ENCODE measurements at regions not wholly inside any gene's neighbourhood (a gene's known extent, or its start where the extent isn't known, plus 50 kb on each side); places are given as distances from the start of the nearest gene placed in this dataset.

DNA sequence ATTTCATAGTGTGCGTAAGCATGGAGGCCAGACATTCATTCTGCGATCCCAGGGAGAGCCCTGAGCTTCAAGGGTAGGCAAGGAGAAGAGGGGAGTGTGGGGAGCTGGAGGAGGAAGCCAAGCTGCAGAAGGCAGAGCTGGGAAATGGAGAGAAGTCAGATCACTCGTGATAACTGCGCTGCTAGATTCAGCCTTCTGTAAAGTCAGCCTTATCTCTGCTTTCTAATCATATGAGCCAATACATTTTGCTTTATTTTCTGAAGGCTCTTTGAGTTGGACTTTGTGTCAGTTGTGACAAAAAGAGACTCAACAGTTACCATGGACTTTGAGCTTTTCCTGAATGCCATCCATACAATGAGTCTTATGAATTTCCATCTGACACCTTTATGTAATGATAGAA is 61.7 kb upstream of the CREB5 start:
- Mint-ChIP-seq H3K27me3 (peaks cover 6% of the 10 kb centered on the region), H3K4me3 (no peak overlapping the region), H3K36me3 (no peaks in the 10 kb centered on the region), H3K4me1 (peaks cover 3% of the 10 kb centered on the region), H3K9me3 (no peaks in the 10 kb centered on the region), H3K27ac (no peak overlapping the region)
- DNase-seq (ENCODE audit: low spot score in 2 of 2) (no peak), ATAC-seq (ENCODE audit: low read depth) (no peak)

GRCh38 chr7:28351450-28351849 is 60.9 kb upstream of the CREB5 start:
- no peak for ATAC-seq (ENCODE audit: low read depth)
- Mint-ChIP-seq H3K4me3 (no peak overlapping the region), H3K27ac (no peak overlapping the region), H3K9me3 (no peaks in the 10 kb centered on the region), H3K27me3 (peaks cover 6% of the 10 kb centered on the region), H3K36me3 (no peaks in the 10 kb centered on the region), H3K4me1 (peaks cover 3% of the 10 kb centered on the region)
- DNase-seq (ENCODE audit: low spot score in 2 of 2), result no peak

DNA sequence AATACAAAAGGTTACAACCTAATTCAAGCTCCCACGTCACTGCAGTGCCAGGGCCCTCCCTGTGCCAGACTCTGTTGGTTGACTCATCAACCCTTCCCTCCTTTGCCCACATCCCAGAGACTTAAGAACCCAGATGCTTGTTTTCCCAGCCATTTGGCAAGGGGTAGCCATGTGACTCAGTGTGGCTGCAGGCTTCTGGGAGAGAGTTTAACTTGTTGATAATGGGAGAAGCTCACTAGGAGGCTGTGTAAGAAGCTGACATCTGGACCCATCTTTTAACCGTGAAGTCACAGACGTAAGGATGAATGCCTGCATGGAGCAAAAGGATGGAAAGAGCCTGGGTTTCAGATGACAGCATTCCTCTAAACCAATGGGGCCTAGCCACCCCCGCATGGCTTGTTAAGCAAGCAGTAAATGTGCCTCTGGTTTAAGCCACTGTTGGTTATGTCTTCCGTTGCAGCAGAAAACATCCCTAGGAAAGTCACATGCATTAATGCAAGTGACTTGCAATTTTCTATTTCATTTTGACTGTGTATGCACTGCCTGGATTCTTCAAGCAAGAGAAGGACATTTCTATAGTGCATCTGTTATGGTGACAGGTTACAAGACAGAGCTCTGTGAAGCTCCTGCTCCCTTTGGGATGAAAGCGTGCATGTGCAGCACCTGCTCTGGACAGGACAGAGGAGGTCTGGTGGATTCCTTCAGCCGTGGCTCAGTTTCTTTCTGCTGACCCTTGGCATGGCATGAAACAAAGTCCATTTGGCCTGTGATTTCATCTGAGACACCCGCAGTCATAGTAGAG is 57.5 kb upstream of the CREB5 start:
- H3K4me1 Mint-ChIP-seq, result no peaks in the 10 kb centered on the region
- no peak for DNase-seq (ENCODE audit: low spot score in 2 of 2)
- no peaks in the 10 kb centered on the region for H3K9me3 Mint-ChIP-seq
- no peaks in the 10 kb centered on the region for H3K36me3 Mint-ChIP-seq
- H3K4me3 Mint-ChIP-seq, result no peak overlapping the region
- H3K27ac Mint-ChIP-seq, result no peak overlapping the region
- no peak for ATAC-seq (ENCODE audit: low read depth)
- peaks cover 2% of the 10 kb centered on the region for H3K27me3 Mint-ChIP-seq

DNA sequence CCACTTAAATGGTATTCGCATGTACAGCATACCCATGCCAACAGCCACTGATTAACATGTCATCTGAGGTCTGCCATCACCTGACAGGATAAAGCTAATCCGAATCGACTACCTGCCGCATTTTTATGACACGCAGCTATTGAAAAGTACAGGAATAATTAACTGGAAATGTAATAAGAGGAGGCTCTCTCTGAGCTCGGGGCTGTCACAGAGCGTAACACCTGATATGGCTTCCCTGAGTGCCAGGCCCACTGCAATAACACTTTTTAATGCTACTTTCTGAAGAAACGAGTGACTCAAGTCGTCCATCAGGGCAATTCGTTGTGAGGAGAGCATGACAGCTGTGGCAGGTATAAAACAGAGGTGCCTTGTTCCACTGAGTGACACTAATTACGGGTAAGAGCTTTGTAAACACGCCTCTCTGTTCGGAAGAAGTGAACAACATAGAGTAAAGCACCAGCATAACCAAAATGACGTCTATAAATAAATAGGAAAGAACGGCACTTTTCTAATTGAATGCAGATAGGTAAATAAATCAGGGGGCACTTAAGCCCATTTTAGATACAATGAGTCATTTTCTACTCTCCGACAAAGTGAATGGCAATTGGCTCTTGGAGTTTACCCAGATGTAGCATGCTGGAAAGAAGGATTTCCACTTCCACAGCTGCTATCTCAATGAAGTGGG is 56.5 kb upstream of the CREB5 start:
- Mint-ChIP-seq H3K36me3 (no peaks in the 10 kb centered on the region), H3K27ac (no peak overlapping the region), H3K4me1 (no peaks in the 10 kb centered on the region), H3K27me3 (peaks cover 2% of the 10 kb centered on the region), H3K9me3 (no peaks in the 10 kb centered on the region), H3K4me3 (no peak overlapping the region)
- no peak for DNase-seq (ENCODE audit: low spot score in 2 of 2)
- no peak for ATAC-seq (ENCODE audit: low read depth)

DNA sequence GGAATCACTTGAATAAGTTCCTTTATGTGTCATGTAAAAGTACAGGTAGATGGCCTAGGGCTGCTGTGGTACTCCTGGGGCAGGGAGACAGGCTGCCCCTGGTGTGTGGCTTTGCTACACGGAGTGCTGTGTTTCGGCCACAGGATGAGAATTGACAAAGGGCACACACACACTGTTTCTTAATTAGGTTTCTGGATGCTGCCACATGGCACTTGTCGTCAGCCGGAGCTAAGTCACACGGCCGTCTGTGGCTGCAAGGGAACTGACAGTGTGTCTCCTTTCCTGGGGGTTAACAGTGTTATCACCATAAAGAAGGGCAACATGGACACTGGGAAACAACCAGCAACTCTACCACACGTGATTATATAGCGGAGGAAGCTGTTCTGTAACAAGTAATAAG is 55.7 kb upstream of the CREB5 start:
- H3K27me3 Mint-ChIP-seq, result peaks cover 2% of the 10 kb centered on the region
- DNase-seq (ENCODE audit: low spot score in 2 of 2) (no peak), ATAC-seq (ENCODE audit: low read depth) (no peak)
- H3K27ac Mint-ChIP-seq, result no peak overlapping the region
- no peaks in the 10 kb centered on the region for H3K4me1 Mint-ChIP-seq
- no peaks in the 10 kb centered on the region for H3K36me3 Mint-ChIP-seq
- H3K9me3 Mint-ChIP-seq, result no peaks in the 10 kb centered on the region
- no peak overlapping the region for H3K4me3 Mint-ChIP-seq

GRCh38 chr7:28358423-28358868 is 53.9 kb upstream of the CREB5 start:
- H3K27ac Mint-ChIP-seq, result no peak overlapping the region
- ATAC-seq (ENCODE audit: low read depth) (no peak), DNase-seq (ENCODE audit: low spot score in 2 of 2) (no peak)

GRCh38 chr7:28360739-28361138 is 51.6 kb upstream of the CREB5 start:
- Mint-ChIP-seq H3K36me3 (peaks cover 5% of the 10 kb centered on the region), H3K9me3 (peaks cover 13% of the 10 kb centered on the region), H3K4me1 (peaks cover 2% of the 10 kb centered on the region), H3K27ac (no peak overlapping the region), H3K27me3 (peaks cover 8% of the 10 kb centered on the region), H3K4me3 (no peak overlapping the region)
- ATAC-seq (ENCODE audit: low read depth) (no peak), DNase-seq (ENCODE audit: low spot score in 2 of 2) (no peak)

More at GRCh38 chr7:28358423-28358868, 53.9 kb upstream of the CREB5 start:
- Mint-ChIP-seq H3K4me3 (no peak overlapping the region), H3K4me1 (peaks cover 2% of the 10 kb centered on the region), H3K27me3 (no peaks in the 10 kb centered on the region), H3K36me3 (no peaks in the 10 kb centered on the region), H3K9me3 (no peaks in the 10 kb centered on the region)

DNA sequence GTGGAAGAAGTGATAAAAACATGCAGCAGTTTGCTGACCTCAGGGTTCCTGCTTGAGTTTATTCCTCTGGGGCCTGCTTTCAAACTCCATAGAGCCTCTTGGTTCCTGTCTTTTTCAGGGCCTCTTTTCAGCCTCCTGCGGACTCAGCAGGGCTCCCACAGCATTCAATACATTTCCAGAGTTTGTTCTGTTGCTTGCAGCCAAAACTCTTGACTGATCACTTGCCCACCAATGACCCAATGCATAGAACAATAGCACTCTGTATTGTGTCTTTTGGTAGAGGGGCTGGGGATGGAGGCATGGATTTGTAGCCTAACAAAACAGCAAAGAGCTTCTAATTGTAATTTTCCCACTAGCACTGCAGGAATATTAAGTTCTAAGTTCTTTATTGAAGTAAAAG is 50.8 kb upstream of the CREB5 start:
- no peak for ATAC-seq (ENCODE audit: low read depth)
- Mint-ChIP-seq H3K9me3 (peaks cover 13% of the 10 kb centered on the region), H3K36me3 (peaks cover 5% of the 10 kb centered on the region), H3K27me3 (peaks cover 8% of the 10 kb centered on the region), H3K27ac (no peak overlapping the region), H3K4me3 (no peak overlapping the region), H3K4me1 (peaks cover 2% of the 10 kb centered on the region)
- no peak for DNase-seq (ENCODE audit: low spot score in 2 of 2)

DNA sequence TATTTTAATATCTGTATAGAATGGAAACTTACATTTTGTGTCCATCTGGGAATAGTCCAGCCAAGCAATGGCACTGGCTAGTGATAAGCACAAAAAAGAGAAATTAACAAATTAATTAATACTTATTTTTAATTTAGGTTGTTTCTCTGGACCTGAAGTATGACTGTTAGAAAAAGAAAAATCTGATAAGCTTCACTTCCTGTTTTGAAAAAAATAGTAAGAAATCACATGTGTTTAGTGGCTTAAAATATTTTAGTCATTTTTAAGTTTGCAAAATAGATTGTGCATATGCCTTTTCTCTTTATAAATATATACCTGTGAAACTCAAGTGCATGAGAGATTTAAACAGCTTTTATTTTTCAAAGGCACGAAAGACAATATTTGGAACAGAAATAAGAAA is 50.1 kb upstream of the CREB5 start:
- Mint-ChIP-seq H3K4me1 (peaks cover 2% of the 10 kb centered on the region), H3K27me3 (peaks cover 11% of the 10 kb centered on the region), H3K9me3 (peaks cover 13% of the 10 kb centered on the region), H3K27ac (no peak overlapping the region), H3K4me3 (no peak overlapping the region), H3K36me3 (peaks cover 5% of the 10 kb centered on the region)
- no peak for ATAC-seq (ENCODE audit: low read depth)
- no peak for DNase-seq (ENCODE audit: low spot score in 2 of 2)
